ENCODE measurements at regions not wholly inside any gene's neighbourhood (a gene's known extent, or its start where the extent isn't known, plus 50 kb on each side); places are given as distances from the start of the nearest gene placed in this dataset.
"Not testable (repeated sequence)": the region's sequence is repeated elsewhere in the genome, so short reads cannot be mapped to it uniquely, and the experiment has no call there.

DNA sequence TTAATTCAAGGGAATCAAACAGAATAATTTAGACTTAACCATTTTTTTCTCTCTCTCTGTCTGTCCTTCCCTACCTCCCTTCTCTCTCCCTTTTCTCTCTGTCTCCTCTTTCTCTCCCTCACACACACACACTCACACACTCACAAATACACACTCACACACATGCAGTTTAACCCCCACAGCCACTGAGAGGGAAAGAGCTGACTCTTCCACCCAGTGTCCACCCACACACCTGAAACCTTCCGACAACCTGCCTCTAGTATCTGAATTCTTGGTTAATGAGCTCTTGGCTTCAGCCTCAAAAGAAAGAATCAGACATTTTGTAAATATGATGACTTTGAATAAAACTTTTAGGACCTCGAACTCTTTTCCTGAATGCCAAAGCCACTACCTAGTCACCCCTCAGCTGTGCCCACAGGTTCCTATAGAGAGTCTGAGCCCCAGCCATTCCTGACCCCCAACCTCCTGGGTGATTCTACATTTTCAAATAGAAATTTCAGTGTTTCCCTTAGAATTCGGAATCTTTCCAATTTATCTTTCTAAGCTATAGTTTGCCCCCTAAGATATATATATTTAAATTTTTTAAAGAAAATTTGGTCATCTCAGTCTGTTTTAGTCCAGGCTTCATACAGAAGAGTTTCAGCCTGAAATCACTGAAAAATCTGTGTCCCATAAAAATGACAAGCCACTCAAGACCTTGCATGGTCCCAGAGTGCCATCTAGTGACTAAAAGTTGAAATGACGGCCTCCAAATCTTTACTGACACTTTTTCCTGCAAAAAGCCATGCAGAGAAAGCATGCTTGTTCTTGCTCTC is 202.8 kb downstream of the IPMK start:
- ChIA-PET POLR2A (ENCODE audit: low non-redundant PET) (no interaction called here), CTCF (interaction anchor here (0.6 to 1.7 kb wide), 5 partner anchors 240 to 408 kb away, joined by 3 to 6 read pairs (median 4); no protein-coding TSS in a partner anchor)
- DNase-seq (ENCODE audit: low spot score), result peak; percentile 14
- TF ChIP-seq, protein P1, sequence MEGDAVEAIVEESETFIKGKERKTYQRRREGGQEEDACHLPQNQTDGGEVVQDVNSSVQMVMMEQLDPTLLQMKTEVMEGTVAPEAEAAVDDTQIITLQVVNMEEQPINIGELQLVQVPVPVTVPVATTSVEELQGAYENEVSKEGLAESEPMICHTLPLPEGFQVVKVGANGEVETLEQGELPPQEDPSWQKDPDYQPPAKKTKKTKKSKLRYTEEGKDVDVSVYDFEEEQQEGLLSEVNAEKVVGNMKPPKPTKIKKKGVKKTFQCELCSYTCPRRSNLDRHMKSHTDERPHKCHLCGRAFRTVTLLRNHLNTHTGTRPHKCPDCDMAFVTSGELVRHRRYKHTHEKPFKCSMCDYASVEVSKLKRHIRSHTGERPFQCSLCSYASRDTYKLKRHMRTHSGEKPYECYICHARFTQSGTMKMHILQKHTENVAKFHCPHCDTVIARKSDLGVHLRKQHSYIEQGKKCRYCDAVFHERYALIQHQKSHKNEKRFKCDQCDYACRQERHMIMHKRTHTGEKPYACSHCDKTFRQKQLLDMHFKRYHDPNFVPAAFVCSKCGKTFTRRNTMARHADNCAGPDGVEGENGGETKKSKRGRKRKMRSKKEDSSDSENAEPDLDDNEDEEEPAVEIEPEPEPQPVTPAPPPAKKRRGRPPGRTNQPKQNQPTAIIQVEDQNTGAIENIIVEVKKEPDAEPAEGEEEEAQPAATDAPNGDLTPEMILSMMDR (conservative IDR thresholded peaks at IDR 0.05; ENCODE audit: low read depth), result peak; percentile 83
- H3K27ac ChIP-seq, result no peak overlapping the region

DNA sequence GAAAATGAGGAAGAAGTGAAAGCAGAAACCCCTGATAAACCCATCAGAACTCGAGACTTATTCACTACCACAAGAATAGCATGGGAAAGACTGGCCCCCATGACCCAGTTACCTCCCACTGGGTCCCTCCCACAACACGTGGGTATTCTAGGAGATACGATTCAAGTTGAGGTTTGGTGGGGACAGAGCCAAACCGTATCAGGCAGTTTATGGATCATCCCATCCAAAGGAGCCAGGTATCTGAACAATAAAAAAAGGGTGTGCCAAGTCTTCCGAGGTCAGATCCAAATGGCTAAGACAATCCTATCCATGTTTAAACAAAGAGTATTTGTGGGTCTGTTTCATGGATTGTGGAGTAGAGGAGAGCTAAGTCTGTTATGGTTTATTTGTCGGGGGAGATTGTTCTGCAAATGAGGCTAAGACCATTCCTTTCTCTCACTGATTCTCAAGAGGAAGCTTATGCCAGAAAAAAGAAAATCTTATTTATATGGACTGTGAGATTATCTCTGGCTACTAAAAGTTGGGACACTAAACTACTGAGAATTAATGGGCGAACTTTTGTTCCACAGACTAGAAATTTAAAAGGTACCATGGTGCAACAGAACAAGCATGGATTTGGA is 203.7 kb downstream of the IPMK start:
- ChIA-PET POLR2A (ENCODE audit: low non-redundant PET) (no interaction called here), CTCF (interaction anchor here (1.0 to 1.1 kb wide), 2 partner anchors 301 to 339 kb away, joined by 3 read pairs; no protein-coding TSS in a partner anchor)
- TF ChIP-seq, protein P1 (conservative IDR thresholded peaks at IDR 0.05; ENCODE audit: low read depth), result no peak
- DNase-seq (ENCODE audit: low spot score), result no peak
- no peak overlapping the region for H3K27ac ChIP-seq

DNA sequence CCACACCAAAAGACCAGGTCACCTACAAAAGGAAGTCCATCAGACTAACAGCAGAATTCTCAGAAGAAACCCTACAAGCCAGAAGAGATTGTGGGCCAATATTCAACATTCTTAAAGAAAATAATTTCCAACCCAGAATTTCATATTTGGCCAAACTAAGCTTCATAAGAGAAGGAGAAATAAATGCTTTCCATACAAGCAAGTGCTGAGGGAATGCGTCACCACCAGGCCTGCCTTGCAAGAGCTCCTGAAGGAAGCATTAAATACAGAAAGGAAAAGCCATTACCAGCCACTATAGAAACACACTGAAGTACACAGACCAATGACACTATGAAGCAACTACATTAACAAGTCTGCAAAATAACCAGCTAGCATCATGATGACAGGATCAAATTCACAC is 209.0 kb downstream of the IPMK start:
- not testable (repeated sequence) for DNase-seq (ENCODE audit: low spot score)

DNA sequence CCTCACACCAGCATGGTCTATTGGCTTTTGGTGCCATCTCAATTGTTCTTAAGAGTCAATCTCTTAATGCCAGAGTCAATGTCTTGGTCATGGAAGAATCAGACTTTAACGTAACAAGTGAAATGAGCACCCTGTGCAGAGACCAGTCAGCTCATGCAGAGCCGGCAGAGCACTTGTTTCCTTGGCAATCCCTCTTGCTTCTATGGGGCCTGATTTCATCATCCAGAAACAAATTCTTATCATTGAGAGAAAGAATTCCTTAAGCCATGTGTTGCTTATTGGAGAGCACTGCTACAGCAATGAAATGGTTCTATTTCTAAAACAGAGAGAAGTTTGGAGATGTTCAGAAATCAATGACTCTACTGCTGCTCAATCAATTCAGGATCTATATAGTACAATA is 212.8 kb downstream of the IPMK start:
- no peak for DNase-seq (ENCODE audit: low spot score)
- ChIA-PET CTCF (no interaction called here), POLR2A (ENCODE audit: low non-redundant PET) (no interaction called here)
- TF ChIP-seq, protein P1 (conservative IDR thresholded peaks at IDR 0.05; ENCODE audit: low read depth), result no peak
- no peak overlapping the region for H3K27ac ChIP-seq

More for the DNA sequence above, 209.0 kb downstream of the IPMK start:
- H3K27ac ChIP-seq; POLR2A ChIA-PET (ENCODE audit: low non-redundant PET); CTCF ChIA-PET: not testable (repeated sequence)

DNA sequence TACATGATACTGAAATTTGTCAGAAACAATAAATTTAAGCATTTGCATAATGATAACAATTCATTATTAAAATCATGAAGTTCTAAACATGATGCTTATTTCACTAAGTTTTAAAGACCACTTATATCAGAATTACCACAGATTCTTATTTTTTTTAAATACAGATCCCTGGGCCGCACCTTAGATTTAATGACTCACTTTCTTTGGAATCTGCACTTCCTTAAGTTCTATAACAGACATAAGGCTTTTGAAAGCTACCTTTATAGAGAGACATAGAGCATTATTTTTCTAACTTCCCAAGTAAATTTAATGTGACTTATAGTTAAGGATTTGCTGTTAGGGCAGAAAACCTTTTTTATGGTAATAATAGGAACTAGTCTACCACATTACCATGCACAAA is 214.9 kb downstream of the IPMK start:
- peak; percentile 9 for DNase-seq (ENCODE audit: low spot score)
- ChIA-PET CTCF (no interaction called here), POLR2A (ENCODE audit: low non-redundant PET) (no interaction called here)
- H3K27ac ChIP-seq, result no peak overlapping the region
- TF ChIP-seq, protein P1 (conservative IDR thresholded peaks at IDR 0.05; ENCODE audit: low read depth), result no peak

DNA sequence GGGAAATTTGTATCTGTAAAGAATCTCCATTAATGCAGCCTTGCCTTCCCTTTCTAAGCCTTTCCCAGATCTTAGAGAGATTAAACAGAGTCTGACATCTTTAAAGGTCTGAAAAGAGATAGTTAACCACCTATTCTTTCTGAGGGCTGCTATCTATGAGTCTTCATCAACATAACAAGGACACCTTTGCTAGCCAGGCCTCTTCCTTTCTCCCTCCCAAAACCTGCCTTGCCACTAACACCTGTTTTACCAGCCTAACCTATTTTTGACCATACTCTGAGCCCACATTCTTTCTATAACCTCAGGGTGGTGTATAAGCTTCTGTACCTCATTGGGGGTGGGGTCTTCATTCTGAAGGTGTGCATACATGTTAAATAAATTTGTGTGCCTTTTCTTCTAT is 217.1 kb downstream of the IPMK start:
- ChIA-PET POLR2A (ENCODE audit: low non-redundant PET) (no interaction called here), CTCF (no interaction called here)
- TF ChIP-seq, protein P1 (conservative IDR thresholded peaks at IDR 0.05; ENCODE audit: low read depth), result no peak
- no peak overlapping the region for H3K27ac ChIP-seq
- no peak for DNase-seq (ENCODE audit: low spot score)

DNA sequence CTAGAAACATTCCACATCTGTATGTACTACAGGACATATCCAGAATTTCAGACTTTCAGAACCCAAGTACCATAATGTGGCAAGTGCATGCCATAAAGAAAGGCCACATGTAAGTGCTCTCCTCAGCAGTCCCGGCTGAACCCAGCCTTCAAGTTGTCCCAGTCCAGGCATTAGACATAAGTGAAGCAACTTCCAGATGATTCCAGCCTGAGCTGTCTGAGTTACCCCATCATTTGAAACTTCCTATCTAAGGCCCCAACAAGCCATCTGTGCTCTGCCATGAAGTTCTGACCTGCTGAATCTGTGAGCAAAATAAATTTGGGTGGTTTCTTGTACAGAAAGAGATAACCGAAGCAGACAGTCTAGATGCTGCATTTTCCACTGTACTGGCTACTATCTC is 218.8 kb downstream of the IPMK start:
- CTCF ChIA-PET, result interaction anchor here (0.7 kb wide), 1 partner anchor 124 kb away, joined by 3 read pairs; no protein-coding TSS in a partner anchor
- TF ChIP-seq, protein P1 (conservative IDR thresholded peaks at IDR 0.05; ENCODE audit: low read depth), result no peak
- POLR2A ChIA-PET (ENCODE audit: low non-redundant PET), result no interaction called here
- H3K27ac ChIP-seq, result no peak overlapping the region
- no peak for DNase-seq (ENCODE audit: low spot score)
